ENCODE measurements at regions not wholly inside any gene's neighbourhood (a gene's known extent, or its start where the extent isn't known, plus 50 kb on each side); places are given as distances from the start of the nearest gene placed in this dataset.

DNA sequence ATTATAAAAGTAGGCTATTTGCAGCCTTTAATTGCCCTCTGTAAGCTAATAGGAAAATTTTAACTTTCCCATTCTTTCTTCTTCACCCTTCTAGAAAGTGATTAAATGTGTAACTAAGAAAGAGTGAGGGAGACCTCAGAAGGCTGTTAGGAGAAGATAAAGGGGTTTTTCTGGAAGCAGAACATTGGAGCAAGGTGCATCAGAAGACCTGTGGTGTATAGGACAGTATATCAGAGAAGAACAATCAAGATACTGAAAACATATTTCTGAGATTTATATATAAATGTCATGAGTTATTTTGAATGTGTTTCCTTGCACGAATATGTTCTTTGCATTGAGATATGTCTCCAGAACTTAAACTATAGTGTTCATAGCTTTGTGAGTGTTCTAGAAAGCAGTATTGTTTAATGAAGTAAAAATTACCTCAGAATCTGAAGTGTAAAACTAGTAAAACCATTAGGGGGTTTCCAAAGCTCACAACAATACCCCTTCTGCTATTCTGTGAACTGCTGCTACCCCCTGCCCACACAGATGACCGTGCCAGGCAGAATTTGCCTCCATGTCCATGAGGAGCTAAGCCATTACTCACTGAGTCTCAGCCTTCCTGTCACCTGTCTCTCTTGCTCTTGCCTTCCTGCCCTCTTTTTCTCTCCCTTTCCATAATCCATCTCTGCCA lies 537.9 kb downstream of the EPHA4 start:
- no peak for FAIRE-seq

DNA sequence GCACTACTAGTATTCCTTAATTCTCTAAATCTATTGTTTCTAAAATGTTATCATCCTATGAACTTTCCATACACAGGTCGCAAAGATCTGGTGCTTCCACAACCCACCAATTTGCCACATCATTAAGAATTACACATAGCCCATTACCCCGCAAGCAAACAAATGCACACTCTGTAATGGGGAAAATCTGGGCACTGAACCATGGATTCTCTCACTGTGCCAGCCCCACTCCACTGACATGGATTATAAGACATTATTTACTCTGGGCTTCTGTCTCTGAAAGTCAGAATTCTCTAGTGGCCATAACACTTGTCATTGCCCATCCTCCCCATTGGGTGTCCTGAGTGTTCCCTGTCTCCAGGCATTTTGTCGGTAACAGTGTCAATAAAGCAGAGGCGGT lies 537.1 kb downstream of the EPHA4 start:
- FAIRE-seq, result no peak

DNA sequence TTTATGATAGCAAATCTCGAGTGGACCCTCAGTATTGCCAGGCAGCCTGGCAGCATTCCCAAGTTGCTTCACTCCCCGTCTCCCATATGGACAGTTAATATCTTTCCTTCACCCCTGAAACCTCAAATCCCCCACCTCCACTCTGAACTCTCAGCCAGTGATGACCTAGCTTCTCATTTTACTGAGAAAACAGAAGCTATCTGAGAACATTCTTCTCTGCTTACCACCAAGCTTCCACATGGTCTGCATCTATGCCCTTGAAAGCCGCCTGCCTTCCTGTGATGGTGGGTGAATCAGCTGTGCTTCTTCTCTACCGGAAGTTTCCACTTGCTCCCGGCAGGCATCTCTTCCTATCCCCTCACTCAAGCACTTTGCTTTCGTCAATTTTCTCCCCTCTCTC lies 529.2 kb downstream of the EPHA4 start:
- no peak for FAIRE-seq

DNA sequence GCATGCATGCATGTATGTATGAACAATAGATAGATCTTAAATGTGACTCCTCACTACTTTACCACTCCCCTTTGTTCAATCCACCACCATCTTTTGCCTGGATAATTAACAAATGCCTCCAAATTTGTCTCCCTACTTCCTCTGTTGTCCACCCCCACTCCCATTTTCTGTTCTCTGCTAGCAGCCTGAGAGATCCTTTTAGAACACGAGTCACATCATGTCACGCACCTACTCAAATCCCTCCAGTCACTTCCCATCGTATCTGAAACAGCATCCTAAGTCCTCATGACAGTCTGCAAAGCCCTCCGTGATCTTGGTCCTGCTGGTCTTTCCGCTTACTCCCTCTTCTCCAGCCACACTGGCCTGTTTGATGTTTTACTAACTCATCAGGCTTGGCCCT lies 527.3 kb downstream of the EPHA4 start:
- FAIRE-seq, result no peak

DNA sequence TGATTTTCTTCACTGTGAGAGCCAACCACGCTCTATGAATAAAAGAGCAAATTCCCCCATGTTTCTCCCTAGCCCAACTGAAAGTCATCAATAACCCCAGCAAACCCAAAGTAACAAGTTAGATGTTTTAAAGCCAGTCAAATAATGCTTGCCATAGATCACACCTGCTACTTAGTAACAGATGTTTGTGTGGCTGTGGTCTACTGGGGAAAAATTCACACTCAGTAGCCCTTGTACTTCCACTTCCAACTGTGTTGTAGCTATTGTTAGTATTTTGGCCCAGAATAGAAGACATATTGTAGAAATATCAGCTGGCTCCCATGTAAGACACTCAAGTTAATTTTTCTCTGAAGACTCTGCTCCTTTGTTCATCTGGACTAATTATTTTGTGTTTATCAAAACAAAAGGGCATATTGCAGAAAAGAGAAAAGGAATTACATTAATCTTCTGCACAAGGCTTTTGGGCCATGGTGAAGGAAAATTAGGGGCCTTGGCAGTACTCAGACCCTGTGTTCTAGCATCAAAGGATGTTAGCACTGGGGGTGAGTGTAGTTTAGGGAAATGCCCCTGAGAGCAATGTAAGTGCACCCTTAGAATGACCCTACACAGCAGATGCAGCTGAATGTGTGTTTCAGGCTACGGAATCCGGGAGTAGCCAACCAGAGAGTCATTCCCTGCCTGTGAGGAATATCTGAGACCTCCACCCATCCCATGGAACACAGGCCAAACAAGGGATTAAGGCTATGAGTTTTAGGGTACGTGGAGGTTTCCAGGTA lies 521.9 kb downstream of the EPHA4 start:
- no peak for FAIRE-seq

DNA sequence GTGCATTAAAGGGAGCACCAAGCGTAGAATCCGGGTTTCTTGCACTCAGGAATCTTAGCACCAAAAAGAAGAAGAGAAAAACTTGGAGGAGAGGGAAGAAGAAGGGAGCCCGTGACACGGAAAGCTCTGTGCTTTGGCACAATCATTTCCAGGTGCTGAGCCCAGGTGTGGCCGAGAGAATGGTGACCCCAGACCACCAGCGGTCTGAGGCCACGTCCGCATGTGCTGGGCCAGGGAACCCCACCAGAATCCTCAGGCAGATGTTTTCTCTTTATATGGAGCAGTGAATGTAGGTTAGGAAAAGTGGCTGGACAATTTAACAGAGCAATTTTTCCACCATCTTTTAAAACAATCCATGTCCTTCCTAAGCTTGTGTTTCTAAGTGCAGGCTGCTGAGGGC lies 520.9 kb downstream of the EPHA4 start:
- no peak for FAIRE-seq

DNA sequence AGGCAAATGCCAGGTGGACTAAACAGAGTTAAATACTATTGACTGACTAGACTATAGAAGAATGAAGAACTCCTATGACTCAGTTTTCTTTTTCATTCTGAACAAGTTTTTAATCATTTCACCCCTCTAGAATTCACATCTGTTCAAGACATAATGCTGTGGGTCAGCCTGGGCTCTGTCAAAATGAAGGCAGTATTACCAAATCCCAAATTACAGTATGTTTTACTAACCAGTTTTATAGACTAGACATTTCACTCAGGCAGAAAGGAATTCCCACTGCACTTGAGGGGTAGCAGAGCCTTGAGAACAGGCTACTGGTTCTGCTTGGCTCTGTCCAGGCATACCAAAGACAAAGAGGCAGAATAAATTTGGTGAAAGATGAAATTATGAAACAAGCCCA lies 511.7 kb downstream of the EPHA4 start:
- no peak for FAIRE-seq

DNA sequence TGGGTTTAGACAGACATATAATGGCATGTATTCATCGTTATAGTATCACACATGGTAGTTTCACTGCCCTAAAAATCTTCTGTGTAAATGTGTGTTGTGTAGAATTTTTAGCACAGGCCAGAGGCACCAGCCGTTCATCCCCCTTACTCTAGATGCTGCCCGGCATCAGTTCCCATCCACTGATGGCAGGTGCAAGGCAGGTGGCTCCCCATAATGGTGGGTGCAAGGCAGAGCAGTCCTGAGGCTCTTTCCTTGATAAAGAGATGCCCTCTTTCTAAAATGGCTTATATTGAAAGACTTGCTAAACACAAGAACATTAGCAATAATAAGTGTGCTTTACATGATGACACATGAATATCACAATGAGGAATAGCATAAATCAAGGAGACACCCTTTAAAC lies 508.5 kb downstream of the EPHA4 start:
- FAIRE-seq, result no peak

DNA sequence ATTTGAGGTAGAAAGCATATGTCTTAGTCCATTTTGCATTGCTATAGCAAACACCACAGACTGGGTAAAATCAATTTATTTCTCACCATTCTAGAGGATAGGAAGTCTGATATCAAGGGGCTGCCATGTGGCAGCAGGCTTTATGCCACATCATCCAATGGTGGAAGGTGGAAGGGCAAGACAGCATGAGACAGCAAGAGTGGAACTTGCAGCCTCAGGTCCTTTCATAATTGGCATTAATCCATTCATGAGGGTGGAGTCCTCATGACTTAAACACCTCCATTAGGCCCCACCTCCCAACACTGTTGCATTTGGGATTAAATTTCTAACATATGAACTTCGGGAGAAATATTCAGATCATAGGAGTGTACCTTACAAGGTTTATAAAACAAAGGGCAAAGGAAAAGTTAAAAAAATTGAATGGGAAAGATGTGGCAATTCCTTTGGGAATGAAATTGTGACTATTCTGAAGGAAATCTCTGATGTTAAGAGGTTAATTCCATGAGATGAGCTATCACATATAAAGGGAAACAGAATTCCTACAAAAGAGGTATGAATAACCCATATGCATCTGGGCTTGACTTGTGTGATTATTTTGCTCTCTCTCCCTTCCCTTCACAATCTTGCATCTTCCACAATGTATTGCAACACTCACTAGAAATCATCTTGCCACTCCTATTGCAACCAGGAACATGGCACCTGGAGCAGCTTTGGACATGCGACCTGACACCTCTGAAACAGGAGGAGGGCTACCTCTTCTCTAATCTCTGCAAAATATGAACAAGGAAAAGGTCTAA lies 507.8 kb downstream of the EPHA4 start:
- no peak for FAIRE-seq

DNA sequence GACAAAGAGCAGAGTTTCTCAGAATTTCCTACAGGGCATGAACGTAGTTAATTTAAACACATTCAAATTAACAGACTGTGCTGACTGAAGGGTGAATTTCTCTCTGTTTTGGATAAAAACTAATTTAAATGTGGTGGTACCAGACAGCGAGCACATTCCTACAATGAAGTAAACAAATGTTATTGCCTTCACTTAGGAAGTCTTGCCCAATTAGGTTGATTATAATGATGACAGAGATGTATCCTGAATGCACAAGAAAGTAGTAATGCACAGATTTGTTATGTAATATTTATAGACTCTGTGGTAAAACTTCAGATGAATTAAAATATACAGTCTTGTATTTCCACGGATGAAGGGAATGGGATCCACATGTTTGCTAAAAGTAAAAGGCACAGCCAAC lies 507.2 kb downstream of the EPHA4 start:
- no peak for FAIRE-seq

DNA sequence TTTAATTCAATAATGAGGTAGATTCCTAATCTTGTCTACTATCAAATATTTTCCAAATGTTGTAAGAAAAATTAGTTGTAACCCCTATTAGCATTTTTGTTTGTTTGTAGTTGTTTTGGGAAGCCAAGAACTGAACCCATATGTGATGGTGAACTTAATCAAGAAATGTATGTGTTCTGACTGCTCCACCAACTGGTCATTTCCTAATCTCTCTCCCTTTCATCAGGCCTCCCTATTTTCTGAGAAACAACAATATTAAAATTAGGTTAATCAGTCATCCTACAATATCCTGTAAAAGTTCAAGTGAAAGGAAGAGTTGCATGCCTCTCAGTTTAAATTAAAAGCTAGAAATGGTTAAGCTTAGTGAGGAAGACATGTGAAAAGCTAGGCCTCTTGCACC lies 504.0 kb downstream of the EPHA4 start:
- no peak for FAIRE-seq

DNA sequence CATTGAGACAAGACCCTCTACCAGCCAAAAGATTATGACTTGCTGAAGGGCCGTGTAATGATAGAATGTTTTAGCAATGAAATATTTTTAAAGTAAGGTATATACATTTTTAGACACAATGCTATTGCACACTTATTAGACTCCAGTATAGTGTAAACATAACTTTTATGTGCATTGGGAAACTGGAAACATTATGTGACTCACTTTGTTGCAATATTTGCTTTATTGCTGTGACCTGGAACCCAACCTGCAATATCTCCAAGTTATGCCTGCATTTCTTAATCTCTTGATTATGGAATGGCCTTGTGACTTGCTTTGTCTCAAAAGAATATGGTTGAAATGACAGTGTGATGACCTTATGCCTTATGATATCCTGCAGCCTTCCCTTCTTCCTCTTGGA lies 502.0 kb downstream of the EPHA4 start:
- FAIRE-seq, result no peak

DNA sequence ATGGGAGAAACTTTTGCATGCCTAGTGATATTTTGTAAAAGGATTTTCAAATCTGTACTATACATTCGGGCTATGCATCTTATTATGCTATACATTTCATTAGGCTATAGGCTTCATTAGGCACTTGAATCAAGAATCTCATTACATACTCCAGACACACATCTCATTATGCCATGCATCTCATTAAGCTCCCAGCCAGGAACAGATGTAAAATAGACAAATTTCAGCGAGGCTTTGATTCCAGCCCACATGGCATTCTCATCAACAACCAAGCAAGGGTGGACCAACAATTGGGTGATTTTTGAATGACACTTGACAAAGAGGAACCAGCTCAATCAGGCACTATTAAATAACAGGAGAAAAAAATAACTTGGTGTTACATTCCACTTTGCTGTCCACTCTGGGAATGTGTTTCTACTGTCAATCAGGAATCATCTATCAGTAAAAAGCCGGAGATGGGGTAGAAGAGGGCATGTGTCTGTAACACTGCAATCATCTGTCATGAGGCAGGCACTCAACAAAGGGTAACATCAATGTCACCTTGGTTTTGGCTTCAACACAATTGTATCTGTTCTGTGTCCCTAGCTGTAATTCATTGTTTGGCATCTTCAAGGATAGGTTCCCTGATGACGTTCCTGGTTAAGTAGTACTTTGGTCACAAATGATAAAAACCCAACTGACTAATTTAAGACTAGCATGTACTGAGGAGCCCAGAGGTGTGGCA lies 498.6 kb downstream of the EPHA4 start:
- FAIRE-seq, result no peak

DNA sequence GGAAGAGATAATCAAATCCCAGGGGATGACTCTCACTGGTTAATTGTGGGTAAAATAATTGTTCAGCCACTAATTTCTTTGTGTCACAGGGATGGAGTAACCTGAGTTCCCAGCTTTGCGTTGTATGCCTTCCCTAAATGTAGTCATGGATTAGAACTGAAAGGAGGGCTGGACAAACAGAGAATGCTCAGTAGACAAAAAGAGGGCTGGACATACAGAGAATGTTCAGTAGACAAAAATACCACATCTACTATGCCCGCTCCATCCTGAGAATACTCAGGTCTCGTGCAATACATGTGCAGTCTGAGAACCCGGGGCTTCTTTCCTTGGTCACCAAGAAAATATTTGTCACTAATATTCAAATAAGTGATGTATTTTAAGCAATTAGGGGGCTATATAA lies 497.9 kb downstream of the EPHA4 start:
- FAIRE-seq, result no peak

DNA sequence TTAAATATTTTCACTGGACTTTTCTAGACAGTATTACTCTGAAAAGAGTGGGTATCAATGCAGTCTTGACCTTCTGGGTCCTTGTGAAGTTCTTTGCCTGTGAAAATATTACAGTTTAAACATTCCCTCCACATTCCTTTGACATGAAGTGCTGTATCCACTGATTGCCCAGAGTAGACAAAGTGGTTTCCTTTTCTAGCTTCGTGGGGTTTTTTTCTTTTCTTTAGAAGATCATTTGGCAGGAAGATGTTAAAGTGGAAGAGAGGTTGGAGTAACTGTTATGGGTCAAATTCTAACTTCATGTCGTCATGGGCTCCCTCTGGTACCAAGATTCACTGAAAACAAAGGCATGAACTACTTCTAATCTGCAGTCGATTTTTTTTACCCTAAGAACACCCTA lies 496.9 kb downstream of the EPHA4 start:
- no peak for FAIRE-seq

DNA sequence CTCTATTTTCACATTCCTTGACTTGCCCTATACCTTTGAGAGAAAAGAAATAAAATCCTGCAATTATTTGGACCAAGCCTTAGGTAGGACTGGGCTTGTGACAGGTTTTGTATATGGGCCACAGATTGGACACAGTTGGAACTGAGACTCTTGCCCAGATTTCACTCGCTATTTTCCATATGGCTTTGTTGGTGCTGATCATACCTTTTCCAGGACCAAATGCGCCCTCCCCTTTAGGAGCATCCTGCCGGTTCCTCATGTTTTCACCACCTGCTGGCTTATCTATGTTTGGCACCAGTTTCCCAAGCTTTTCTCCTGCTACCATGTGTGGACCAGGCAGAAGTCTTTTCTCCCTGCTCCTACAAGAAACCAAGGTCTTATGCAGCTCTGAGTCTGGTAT lies 494.9 kb downstream of the EPHA4 start:
- no peak for FAIRE-seq

DNA sequence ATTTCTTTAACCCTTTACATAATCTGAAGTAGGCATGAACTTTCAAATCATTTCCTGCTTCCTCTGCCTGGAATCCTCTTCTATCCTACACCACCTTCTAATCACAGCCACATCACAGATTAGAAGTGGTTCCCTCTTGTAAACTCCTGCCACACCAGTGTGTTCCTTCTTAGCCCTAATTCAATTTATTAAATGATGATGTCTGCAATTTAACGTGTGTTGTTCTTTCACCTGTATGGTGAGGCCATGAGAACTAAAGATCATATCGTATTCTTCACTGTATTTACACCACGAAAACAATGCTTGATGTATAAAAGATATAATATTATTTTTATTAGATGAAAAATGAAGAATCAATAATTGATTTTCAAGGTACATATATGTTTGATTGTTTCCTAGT lies 494.3 kb downstream of the EPHA4 start:
- no peak for FAIRE-seq

DNA sequence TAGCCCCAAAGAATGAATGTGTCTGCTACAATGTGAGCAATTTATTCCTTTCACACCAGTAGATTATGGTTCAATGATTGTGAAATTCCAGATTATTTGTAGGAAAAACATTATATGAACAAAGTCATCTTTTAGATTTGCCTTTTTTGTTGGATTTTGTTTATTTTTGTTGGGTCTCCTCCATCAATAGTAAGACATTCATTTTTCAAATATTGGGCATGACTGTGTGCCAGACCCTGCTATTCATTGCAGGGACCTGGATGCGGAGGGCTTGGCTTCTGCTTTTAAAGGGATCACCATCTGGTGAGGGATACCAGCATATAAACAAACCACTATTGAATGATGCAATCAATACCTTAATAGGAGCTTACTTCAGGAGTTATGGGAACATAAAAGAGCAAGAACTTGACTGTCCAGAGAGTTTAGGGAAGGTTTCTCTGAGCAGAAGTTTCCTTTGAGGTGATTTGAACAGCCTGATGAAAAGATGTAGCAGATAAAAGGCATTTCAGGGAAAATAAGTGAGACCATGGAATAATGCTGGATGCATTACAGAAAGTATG lies 486.7 kb downstream of the EPHA4 start:
- FAIRE-seq, result no peak

DNA sequence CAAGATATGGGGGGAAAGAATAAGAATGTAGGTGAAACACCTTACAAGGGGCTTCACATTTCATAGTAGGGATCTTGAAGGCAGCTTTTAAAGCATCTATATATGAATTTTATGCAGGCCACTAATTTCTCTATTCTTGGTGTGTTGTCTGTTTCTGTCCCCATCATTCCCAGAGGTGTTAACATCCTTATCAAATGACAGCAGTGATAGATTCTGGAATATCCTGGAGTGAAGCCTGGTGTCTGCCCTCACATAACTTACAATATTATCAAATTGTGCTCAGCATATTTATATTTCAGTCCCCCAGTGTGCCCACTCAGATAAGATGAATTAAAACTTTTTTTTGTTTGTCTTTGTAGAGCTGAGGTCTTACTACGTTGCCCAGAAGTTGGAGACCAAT lies 486.2 kb downstream of the EPHA4 start:
- no peak for FAIRE-seq

DNA sequence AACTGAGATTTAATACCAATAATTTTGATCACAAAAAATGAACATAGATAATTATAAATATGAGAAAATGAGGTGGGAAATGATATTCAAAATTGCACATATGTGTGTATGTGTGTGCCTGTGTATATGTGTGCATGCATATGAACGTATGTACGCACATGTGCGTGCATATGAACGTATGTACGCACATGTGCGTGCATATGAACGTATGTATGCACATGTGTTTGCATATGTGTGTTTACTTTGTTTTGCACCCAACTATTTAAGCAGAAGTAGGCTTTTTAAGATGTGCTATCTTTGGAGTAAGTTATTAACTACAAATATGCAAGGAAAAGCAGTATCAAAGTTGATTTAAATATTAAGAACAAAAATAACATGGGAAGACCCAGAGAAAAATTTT lies 484.3 kb downstream of the EPHA4 start:
- no peak for FAIRE-seq

DNA sequence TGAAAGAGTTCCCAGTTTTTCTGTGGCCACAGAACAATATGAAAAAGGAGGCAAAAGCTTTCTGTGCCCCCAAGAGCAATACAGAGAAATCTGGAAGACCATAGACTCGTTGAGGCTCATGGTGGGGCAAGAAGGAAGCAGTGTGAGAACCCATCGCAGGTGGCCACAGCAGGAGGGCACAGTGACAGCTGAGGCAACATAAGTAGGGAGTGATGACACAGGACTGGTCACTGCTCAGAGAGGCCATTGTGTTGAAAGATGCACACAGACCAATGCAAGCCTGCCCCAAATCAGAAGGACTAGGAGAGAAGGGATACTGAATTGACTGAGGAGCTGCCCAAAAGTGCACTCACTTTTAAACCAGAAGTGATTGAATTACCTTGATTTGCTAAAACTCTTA lies 483.6 kb downstream of the EPHA4 start:
- FAIRE-seq, result no peak

DNA sequence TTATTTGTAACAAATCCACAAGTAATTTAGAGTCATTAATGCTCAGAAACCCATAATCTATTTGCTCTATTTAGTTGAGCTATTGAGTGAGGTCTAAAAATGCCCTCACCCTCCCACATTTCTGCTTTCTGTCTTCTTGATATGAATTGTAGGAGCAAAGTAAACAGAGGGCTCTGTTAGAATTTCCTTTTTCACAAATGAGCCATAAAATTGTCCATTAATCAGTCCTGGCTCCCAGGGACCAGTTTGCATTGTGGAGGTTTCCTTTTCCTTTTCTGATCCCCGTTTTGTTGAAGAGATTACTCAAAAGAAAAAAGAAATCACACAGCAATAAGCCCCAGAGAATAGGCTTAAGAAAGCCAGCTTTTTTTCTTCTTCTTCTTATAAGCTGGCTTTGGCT lies 476.7 kb downstream of the EPHA4 start:
- FAIRE-seq, result no peak
